ENCODE measurements at regions not wholly inside any gene's neighbourhood (a gene's known extent, or its start where the extent isn't known, plus 50 kb on each side); places are given as distances from the start of the nearest gene placed in this dataset.

DNA sequence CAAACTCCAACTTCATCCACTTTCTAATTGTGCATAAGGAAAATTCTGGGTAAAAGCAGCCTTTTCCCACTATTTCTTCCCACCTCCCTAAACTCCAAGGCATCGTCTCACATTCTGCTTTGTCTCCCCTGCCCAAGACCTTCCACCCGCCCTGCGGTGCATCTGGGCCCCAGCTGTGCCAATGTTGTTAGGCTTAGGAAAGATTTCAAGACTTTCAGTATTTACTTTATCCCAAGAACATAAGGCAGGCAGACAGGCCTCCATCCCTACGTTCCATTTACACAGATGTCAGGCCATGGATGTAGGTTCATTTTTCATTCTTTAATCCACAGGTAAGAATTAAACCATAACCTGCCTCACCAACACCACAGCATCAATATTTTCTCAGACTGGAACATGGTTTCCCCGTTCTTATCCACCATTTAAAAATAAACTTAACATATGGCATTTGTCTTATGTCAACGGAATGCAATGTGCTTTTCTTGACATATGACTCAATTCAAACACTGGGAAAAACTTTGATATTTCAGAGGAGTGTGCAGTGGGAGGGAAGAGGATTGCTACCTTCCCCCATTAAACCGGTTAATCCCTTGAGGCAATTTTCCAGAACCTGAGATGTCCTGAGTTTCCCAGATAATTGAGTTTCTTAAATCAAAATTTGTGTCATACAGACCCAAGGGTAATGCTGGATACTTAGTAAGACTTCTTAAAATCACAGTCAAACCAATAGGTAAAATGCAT, 238.0 kb upstream of the LRIG1 start:
- TF ChIP-seq POLR2AphosphoS5 (IDR thresholded peaks at IDR 0.05; ENCODE audit: low read depth, low read length) (no peak), TAF1 (IDR thresholded peaks at IDR 0.05; ENCODE audit: borderline replicate concordance, low read depth, low read length) (no peak), POLR2A (IDR thresholded peaks at IDR 0.05; ENCODE audit: low read depth, low read length) (no peak)
- DNase-seq (ENCODE audit: insufficient read length) (no peak), FAIRE-seq (no peak)

DNA sequence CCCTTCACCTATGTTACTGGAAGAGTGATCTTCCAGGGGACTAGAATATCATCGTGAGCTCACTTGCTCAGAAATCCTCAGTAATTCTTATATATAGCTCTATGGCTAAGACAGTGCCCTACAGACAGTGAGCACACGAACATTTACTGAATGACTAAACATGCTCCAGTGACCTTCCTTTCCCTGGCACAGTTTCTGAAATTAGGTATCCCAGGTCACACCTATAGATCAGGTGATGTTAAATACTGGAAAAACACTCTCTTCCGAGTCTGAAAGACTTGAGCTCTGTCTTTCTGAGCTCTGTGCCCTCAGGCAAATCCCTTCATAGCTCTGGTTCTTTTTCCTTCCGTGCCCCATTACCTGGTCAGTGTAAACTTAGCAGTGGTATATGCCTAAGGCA, 239.4 kb upstream of the LRIG1 start:
- no peak for FAIRE-seq
- no peak for TF ChIP-seq POLR2A (IDR thresholded peaks at IDR 0.05; ENCODE audit: low read depth, low read length)
- TF ChIP-seq TAF1 (IDR thresholded peaks at IDR 0.05; ENCODE audit: borderline replicate concordance, low read depth, low read length) = no peak
- no peak for TF ChIP-seq POLR2AphosphoS5 (IDR thresholded peaks at IDR 0.05; ENCODE audit: low read depth, low read length)
- no peak for DNase-seq (ENCODE audit: insufficient read length)

DNA sequence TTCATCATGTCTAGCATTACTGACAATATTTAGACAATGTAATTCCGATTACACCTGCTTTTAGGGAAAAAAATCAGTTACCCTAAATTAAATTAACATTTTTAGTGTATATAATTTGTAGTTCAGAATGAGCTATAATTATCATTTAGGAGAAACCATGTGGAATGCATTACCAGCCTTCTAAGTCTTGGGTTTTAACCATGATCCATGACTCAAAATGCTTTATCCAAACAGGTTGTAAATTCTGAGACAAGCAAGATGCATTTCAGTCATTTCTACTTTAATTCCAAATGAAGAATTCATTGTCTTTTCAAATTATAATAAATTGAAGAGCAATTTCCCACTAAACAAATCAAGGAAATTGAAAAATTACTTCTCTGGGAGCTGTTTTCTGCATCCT, 243.7 kb upstream of the LRIG1 start:
- DNase-seq (ENCODE audit: insufficient read length) (no peak), FAIRE-seq (no peak)
- TF ChIP-seq POLR2A (IDR thresholded peaks at IDR 0.05; ENCODE audit: low read depth, low read length) (no peak), POLR2AphosphoS5 (IDR thresholded peaks at IDR 0.05; ENCODE audit: low read depth, low read length) (no peak), TAF1 (IDR thresholded peaks at IDR 0.05; ENCODE audit: borderline replicate concordance, low read depth, low read length) (no peak)

DNA sequence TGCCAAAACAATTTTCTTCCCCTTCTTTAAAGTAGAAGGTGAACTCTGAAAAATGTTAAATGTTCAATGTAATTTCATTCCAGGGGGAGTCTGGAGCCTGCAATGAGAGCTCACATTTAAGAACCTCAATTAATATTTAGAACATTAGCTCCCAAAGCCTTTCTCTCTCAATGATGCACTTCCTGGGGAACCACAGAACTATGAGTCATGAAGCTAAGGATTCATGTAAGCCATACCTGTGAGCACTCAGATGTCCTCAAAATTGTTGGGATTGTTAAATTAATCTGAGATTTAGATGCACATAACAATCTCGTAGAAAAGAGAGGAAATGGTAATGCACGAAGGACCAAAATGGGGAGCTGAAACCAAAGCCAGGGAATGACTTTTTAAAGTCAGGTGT, 244.2 kb upstream of the LRIG1 start:
- FAIRE-seq (no peak), DNase-seq (ENCODE audit: insufficient read length) (no peak)
- TF ChIP-seq POLR2A (IDR thresholded peaks at IDR 0.05; ENCODE audit: low read depth, low read length) = no peak
- no peak for TF ChIP-seq TAF1 (IDR thresholded peaks at IDR 0.05; ENCODE audit: borderline replicate concordance, low read depth, low read length)
- no peak for TF ChIP-seq POLR2AphosphoS5 (IDR thresholded peaks at IDR 0.05; ENCODE audit: low read depth, low read length)

DNA sequence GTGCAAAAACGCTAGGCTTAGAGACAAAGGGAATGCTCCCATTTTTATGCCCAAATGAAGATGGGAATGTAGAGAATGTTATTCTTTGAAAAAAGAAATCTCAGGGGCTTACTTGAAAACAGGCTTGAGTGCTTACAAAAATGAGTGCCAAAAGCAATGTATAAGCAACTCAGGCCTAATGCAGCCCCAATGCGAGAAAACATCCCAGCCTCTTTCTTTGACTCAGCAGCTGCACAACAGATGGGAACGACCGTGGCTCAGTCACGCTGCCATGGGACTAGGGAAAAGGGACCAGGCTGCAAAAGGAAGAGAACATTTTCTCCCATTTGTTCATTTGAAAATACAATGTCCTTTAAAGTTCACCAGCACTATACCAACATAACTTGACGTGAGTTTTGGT, 246.4 kb upstream of the LRIG1 start:
- DNase-seq (ENCODE audit: insufficient read length) (no peak), FAIRE-seq (no peak)
- no peak for TF ChIP-seq TAF1 (IDR thresholded peaks at IDR 0.05; ENCODE audit: borderline replicate concordance, low read depth, low read length)
- TF ChIP-seq POLR2A (IDR thresholded peaks at IDR 0.05; ENCODE audit: low read depth, low read length) = no peak
- TF ChIP-seq POLR2AphosphoS5 (IDR thresholded peaks at IDR 0.05; ENCODE audit: low read depth, low read length) = no peak

DNA sequence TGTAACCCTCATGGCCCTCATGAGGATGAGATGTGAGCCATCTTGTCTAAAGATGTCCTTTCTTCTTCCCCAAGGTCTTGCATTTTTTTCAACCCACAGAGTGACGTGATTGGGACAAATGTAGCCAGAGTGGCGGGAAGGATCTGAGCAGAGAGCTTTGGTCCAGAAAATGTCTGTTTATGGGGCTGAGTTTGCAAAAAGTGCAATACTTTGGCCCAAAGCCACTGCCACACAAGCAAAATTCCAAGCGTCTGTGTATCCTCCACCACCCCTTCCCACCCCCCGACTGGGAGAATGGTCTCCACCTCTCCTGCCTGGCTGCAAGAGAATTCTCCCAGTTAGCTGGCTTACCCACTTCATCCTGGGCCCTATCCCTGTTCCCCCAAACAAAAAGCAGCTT, 246.9 kb upstream of the LRIG1 start:
- no peak for FAIRE-seq
- TF ChIP-seq POLR2AphosphoS5 (IDR thresholded peaks at IDR 0.05; ENCODE audit: low read depth, low read length) (no peak), POLR2A (IDR thresholded peaks at IDR 0.05; ENCODE audit: low read depth, low read length) (no peak), TAF1 (IDR thresholded peaks at IDR 0.05; ENCODE audit: borderline replicate concordance, low read depth, low read length) (no peak)
- DNase-seq (ENCODE audit: insufficient read length) = no peak

DNA sequence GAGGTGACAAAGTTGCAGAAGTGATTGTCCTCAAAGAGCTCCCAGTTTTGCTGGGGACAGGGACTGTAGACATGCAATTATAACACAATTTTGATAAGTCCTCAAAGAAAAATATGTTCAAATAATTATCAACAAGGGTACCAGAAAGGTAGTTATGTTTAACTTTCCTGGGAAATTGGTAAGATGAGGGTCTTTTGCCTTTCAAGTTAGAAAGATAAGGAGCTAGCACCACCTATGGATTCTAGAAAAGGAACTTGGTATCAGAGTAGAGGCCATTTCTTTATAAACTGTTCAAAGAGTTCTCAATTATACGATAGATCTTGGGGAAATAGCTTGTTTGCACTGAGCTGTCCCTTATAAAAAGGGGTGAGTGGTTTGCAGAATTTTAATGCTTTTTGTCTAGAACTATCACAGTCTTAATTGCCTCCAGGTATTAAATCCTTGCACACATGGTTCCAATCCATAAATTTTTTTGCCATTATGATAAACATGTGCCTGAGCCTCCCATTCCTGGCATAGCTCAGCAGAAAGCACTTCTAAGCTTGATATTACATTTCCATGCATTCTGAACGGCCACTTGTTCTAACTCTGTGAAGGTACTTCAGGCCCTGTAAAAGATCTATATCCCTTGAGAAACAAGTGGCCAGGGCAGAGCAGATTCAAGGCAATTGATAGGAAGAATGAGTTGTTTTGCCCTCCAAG, 247.5 kb upstream of the LRIG1 start:
- TF ChIP-seq POLR2AphosphoS5 (IDR thresholded peaks at IDR 0.05; ENCODE audit: low read depth, low read length) (no peak), TAF1 (IDR thresholded peaks at IDR 0.05; ENCODE audit: borderline replicate concordance, low read depth, low read length) (no peak), POLR2A (IDR thresholded peaks at IDR 0.05; ENCODE audit: low read depth, low read length) (no peak)
- FAIRE-seq = no peak
- DNase-seq (ENCODE audit: insufficient read length) = no peak

DNA sequence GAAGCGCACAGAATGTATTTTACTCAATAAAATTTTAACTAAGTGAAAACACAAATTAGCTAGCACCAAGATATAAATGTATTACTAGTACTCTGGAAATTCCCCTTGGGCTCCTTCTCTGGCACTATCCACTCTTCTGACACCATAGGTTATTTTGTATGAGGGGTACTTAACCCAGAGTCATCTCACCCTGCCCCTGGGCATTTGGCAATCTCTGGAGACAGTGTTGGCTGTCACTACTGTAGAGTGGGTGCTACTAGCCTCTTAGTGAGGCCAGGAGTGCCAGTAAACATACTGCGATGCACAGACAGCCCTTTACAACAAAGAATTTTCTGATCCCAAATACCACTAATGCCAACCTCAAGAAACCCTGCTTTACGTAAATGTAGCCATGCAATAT, 246.3 kb upstream of the KBTBD8 start:
- FAIRE-seq = no peak
- DNase-seq (ENCODE audit: insufficient read length) = no peak
- TF ChIP-seq TAF1 (IDR thresholded peaks at IDR 0.05; ENCODE audit: borderline replicate concordance, low read depth, low read length) (no peak), POLR2AphosphoS5 (IDR thresholded peaks at IDR 0.05; ENCODE audit: low read depth, low read length) (no peak), POLR2A (IDR thresholded peaks at IDR 0.05; ENCODE audit: low read depth, low read length) (no peak)

DNA sequence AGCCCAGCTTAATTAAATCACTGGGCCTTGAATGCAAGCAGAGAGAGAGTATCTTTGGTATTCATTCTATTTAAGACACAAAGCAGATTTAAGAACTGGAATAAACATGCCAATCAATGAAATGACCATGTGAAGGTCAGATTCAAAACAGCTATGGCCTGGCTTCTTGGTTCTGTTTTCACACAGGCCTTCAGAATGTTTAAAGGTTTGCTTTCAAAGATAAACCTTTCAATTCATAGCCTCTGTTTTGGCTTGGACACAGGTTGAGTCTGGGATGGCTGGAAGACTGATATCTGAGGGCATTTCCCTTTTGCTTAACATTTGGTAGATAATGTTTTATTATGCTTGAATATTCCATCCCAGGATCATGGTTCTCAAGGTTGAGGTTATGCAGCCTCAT, 244.4 kb upstream of the KBTBD8 start:
- no peak for TF ChIP-seq POLR2A (IDR thresholded peaks at IDR 0.05; ENCODE audit: low read depth, low read length)
- no peak for TF ChIP-seq TAF1 (IDR thresholded peaks at IDR 0.05; ENCODE audit: borderline replicate concordance, low read depth, low read length)
- no peak for TF ChIP-seq POLR2AphosphoS5 (IDR thresholded peaks at IDR 0.05; ENCODE audit: low read depth, low read length)
- FAIRE-seq = no peak
- DNase-seq (ENCODE audit: insufficient read length) = no peak

DNA sequence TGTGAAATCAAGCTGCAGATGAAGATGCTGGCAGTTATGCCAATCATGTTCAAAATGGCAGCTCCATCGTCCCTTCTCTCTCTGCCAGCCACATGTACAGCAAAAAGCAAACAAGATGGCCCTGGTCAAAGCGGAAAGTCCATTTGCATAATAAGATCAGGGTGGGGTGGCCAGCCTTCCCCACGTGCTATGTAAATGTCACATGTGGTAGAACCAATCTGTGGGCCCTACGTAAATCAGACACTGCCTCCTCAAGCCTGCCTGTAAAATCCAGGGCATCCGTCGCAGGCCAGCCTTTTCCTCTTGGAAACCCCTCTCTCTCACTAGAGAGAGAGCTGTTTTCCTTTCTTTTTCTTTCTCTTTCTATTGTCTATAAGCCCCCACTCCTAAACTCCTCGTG, 243.5 kb upstream of the KBTBD8 start:
- FAIRE-seq = no peak
- TF ChIP-seq POLR2A (IDR thresholded peaks at IDR 0.05; ENCODE audit: low read depth, low read length) (no peak), TAF1 (IDR thresholded peaks at IDR 0.05; ENCODE audit: borderline replicate concordance, low read depth, low read length) (no peak), POLR2AphosphoS5 (IDR thresholded peaks at IDR 0.05; ENCODE audit: low read depth, low read length) (no peak)
- DNase-seq (ENCODE audit: insufficient read length) = no peak

DNA sequence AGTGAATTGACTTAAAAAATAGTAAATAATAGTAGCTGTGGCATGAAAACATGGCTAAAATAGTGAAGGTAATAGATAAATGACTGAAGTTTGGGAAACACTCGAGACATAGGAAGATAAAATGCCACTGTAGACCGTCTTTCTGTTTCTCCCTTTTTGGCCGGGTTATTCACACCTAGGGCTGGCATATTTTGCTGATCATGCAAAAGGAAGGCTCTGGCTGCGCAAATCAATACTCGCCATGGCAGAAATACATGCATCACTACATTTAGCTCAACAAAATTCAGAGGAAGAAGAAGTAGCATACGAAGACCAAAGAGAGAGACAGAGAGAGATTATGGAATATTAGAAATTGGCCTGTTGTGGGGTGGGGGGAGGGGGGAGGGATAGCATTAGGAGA, 242.2 kb upstream of the KBTBD8 start:
- FAIRE-seq (no peak), DNase-seq (ENCODE audit: insufficient read length) (no peak)
- TF ChIP-seq TAF1 (IDR thresholded peaks at IDR 0.05; ENCODE audit: borderline replicate concordance, low read depth, low read length) = no peak

DNA sequence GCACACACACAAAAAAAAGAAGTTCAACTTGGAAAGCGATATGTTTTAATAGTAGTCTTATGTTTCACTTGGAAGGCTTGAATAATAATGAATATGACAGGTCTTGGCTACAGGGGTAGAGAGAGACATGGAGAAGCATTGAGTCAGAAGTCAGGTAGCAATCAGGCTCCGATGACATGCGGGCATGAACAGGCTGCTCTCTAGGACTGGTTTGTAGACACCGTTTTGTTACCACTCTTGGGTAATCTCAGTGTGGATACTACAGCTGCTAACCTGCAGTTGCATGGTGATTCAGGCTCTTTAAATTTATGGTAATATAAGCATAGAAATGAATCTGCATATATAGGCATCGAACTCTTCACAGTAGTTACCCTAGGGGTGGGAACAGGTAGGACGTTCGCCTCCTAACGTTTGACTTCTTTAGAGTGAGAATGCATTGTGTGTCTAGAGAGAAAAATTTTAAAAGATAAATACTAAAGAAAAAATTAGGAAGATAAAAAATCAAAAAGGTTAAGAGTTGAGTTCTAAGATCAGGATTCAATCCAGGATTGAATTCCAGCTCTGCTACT, 241.6 kb upstream of the KBTBD8 start:
- TF ChIP-seq POLR2A (IDR thresholded peaks at IDR 0.05; ENCODE audit: low read depth, low read length) (no peak), TAF1 (IDR thresholded peaks at IDR 0.05; ENCODE audit: borderline replicate concordance, low read depth, low read length) (no peak), POLR2AphosphoS5 (IDR thresholded peaks at IDR 0.05; ENCODE audit: low read depth, low read length) (no peak)
- FAIRE-seq (no peak), DNase-seq (ENCODE audit: insufficient read length) (no peak)

Measured in GM12892 (cell line).